ENCODE measurements at regions not wholly inside any gene's neighbourhood (a gene's known extent, or its start where the extent isn't known, plus 50 kb on each side); places are given as distances from the start of the nearest gene placed in this dataset.
"Not testable (repeated sequence)": the region's sequence is repeated elsewhere in the genome, so short reads cannot be mapped to it uniquely, and the experiment has no call there.

DNA sequence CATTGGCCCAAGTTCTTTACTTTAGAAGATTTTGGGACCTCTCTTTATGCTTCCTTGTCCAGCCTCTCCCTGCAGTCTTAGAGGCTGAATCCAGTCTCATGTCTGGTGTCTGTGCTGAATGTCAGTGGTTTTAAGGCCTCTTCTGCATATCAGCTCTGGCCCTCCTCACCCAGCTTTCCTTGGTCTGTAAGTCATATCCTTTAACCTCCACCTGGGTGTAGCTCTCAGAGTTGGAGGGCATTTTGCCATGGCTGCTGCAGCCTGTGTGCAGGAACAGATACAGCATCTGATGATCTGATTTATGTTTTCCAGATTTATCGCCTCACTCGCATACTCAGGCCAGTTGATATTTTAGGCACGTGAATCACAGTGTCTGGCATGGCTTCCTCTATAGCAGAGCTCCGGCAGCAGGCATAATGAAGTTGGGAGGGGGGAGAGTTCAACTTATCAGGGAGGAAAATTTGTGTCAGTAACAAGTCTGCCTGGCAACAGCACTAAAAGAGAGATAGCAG lies 335.0 kb downstream of the PCNX1 start:
- no peak for DNase-seq

- DNase-seq: no peak
Observed at GRCh38 chr14:71243697-71244096, 336.4 kb downstream of the PCNX1 start.

DNA sequence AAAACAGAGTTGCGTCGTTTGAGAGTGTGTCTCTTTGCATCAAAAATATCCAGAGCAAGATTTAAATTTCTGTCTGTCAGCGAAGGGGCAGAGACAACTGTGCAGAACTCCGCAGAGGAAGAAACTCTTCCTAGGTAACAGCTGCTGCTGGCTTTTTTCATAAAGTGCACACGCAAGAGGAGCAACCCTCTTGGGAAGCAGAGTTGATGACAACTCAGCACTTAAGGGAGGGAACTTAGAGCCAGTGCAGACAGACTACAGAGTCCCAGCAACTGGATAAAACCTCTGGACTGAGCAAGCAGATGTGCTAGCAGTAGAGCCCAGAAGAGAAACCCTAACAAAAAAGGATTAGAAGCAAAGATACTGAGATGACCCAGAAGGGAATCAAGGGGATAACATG lies 337.1 kb downstream of the PCNX1 start:
- DNase-seq: no peak

GRCh38 chr14:71245659-71246361 lies 338.6 kb downstream of the PCNX1 start:
- no peak for DNase-seq

DNA sequence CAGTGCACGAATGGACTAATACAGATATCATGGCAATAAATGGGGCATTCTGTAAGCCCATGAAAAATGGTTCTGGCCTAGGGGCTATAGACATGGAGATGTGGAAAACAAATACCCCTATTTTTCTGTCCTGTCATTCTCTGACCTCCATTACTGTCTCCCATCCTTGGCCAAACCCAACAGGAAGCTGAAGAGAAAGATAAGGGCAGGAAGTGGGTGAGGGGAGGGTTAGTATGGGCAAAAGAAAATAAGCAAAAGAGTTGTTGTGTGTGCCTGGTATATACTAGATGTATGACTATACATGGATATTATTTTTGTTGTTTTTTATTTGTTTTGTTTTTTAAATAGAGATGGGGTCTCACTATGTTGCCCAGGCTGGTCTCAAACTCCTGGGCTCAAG lies 339.3 kb downstream of the PCNX1 start:
- no peak for DNase-seq

DNA sequence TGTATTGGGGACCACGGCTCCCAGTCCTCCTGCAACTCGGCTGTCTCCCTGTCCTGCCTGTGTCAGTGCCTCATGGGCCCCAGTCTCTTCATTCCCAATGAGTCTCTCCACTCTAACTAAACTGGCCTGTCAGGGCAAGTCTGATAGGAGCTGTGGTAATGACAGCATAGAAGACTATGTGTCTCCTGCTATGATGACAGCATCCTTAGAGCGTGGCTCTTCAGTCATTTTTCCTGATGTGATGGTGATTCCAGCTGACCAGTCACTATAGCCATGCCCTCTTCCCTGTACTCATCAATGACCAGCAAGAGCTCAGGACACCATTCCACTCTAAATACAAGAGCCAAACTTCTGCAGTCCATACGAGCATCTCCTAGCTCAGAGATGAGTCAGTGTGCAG lies 339.8 kb downstream of the PCNX1 start:
- DNase-seq: no peak

GRCh38 chr14:71248194-71248593 lies 340.9 kb downstream of the PCNX1 start:
- no peak for DNase-seq

DNA sequence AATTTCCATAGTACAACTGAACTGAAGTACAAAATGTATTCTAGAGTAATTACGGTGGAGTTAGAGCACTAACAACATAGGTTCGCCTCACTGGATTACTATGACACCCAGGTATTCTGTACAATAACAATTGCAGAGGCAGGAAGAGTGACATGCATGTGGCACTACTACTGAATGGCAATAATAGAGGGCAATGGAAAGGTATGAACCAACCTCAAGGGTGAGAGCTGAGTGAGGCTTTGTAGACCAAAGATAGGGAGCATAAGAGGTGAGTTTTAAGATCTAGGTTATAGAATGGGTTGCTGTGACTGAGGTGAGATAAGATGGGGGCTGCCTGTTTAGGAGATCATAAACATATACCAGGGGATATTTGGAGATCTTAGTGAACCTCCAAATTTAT lies 343.1 kb downstream of the PCNX1 start:
- DNase-seq: no peak

- no peak for DNase-seq
Observed at GRCh38 chr14:71250791-71251190, 343.5 kb downstream of the PCNX1 start.

DNA sequence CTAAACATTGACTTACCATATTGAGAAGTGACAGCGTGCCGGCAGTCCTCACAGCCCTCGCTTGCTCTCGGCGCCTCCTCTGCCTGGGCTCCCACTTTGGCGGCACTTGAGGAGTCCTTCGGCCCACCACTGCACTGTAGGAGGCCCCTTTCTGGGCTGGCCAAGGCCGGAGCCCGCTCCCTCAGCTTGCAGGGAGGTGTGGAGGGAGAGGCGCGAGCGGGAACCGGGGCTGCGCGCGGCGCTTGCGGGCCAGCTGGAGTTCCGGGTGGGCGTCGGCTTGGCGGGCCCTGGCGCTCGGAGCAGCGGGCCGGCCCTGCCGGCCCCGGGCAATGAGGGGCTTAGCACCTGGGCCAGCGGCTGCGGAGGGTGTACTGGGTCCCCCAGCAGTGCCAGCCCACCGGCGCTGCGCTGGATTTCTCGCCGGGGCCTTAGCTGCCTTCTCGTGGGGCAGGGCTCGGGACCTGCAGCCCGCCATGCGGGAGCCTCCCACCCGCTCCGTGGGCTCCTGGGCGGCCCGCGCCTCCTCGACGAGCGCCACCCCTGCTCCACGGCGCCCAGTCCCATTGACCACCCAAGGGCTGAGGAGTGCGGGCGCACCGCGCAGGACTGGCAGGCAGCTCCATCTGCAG lies 346.9 kb downstream of the PCNX1 start:
- DNase-seq: not testable (repeated sequence)

DNA sequence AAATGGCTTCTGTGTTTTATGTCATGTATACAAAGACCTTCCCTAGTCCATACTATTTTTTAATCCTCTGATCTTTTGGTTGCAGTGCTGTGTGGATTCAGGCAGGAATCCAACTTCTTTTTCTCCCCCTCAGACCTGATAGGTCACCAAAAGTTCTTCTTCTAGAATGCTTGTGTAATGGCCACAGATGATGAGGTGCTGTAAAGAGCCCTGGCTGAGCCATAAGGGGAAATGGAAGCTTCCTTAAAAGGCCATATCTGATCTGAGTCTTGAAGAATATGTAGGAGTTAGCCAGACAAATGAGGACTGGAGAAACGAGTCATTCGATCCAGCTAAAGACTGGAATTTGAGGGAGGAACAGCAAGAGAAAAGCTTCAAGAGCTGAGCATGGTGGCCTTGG lies 353.9 kb downstream of the PCNX1 start:
- no peak for DNase-seq

DNA sequence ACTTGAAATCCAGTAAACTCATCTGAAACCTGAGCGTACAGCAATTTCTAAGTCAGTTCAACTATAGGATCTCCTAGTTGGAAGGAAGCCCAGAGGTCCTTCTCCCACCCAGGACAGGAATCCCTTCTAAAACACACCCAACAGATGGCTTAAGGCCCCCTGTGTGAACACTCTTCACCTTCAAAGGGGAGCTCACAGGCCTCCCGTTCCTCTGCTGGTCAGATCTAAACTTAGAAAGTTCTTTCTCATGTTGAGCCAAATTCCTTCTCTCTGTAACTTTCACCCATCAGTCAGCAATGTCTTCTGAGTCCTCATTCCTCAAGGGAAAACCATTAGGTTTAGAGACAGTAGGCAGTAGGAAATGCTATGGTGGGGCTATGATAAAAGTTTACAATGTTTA lies 355.2 kb downstream of the PCNX1 start:
- DNase-seq: no peak

DNA sequence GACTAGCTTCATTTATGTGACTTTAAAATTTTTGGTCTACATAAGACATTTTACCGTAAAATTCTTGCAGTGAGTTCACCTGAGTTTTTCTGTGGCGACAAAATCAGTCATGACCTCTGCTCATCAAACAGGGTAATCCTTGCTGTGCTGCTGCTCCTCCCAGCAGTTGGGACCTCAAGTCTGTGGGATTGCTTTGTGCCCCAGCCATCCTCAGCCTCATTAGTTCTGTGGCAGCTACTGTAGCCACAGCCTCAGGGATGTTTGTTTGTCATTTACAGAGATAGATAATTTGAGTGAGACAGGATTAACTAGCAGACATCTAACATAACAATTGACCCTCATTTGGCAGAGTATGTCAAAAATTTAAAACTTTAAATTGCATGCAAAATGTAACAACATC lies 357.0 kb downstream of the PCNX1 start:
- DNase-seq: no peak

GRCh38 chr14:71267007-71267513 lies 359.8 kb downstream of the PCNX1 start:
- DNase-seq: no peak

DNA sequence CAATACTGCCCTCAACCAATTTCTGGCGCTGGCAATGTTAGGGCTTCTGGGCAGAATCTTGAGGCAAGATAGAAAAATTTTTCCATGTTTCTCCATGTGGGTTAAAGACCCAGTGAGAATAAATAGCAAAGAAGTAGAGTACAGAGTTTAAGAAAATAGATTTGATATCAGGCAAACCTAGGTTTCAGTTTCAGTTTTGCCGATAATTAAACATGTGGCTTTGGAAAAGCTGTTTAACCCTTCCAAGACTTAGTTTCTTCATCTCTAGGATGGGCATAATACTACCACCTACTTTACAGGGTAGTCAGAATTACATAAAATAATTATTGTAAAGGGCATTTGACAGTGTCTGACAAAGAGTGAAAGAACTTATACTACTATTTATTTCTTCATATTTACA lies 360.4 kb downstream of the PCNX1 start:
- DNase-seq: no peak

- DNase-seq: no peak
Observed at GRCh38 chr14:71270111-71270510, 362.9 kb downstream of the PCNX1 start.

DNA sequence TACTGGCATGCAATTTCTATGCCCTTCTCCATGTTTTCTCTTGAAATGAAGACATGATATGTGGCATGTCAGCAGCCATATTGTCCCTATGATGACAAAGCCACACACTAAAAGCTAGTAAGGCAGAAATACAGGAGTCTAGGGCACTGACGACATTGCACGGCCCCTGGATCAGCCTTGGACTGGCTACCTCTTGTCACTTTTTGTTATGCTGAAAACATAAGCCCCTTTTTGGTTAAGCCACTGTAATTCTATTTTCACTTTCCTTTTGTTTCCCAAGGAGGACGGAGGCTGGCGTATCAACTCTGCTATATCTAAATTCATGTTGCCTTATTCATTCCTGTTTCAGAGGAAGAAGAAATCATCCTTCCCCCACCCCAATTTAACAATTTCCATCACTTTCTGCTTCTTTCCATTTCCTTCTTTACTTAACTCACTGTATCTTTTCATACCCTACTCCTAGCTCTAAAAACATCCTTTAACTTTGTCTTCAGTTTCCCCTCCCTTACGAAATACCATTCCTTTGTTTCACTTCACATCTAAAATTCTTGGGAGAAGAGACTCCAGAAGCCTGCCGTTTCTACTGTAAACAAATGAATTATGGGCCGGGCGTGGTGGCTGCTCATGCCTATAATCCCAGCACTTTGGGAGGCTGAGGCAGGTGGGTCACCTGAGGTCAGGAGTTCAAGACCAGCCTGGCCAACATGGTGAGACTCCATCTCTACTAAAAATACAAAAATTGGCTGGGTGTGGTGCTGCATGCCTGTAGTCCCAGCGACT lies 364.1 kb downstream of the PCNX1 start:
- no peak for DNase-seq

DNA sequence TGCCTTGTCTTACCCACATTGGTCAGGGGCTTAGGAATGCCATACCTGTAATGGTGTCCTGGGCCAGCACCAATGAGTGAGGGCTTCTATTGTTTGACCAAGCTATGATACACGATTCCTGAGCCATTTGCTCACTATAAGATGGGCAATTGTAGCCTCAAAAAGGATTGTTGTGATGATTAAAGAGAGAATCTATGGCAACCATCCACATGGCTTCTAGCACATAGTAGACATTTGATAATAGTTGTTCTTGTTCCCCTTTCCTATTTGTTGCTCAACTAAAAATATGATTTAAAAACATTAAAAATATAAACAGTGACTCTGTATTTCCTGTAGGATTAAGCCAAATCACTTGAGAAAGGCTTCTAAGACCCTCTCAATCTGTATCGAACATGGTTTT lies 366.1 kb downstream of the PCNX1 start:
- no peak for DNase-seq

GRCh38 chr14:71284048-71284447 lies 376.8 kb downstream of the PCNX1 start:
- no peak for DNase-seq

- no peak for DNase-seq
Observed at GRCh38 chr14:71286126-71286525, 378.9 kb downstream of the PCNX1 start.

DNA sequence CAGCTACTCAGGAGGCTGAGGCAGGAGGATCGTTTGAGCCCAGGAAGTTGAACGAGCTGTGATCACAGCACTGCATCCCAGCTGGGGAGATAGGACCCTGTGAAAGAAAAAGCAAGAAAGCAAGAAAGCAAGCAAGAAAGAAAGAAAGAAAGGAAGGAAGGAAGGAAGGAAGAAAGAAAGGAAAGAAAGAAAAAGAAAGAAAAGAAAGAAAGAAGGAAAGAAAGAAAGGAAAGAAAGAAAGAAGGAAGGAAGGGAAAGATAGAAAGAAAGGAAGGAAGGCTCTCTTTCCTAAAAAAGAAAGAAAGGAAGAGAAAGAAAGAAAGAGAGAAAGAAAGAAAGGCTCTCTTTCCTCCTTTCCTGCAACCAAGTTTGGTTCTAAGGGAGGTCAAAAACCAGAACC lies 380.3 kb downstream of the PCNX1 start:
- no peak for DNase-seq

DNA sequence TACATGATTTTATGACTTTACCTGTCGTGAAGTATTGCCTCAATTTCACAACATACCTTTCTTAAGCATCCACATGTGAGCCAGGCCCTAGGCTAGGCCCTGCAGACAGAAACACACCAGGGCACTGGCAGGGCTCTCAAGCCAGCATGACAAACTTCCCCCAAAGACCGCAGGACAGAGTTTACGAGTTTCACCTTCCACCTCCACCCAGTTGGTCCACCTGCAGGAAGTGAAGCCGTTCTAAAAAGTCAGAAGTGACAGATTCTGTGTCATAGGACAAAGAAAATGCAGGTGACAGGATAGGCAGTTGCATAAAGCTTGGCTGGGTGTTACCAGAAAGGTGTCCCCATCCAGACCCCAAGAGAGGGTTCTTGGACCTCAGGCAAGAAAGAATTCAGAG lies 382.3 kb downstream of the PCNX1 start:
- DNase-seq: no peak

- no peak for DNase-seq
Observed at GRCh38 chr14:71290301-71290700, 383.0 kb downstream of the PCNX1 start.

GRCh38 chr14:71290960-71291466 lies 383.8 kb downstream of the PCNX1 start:
- DNase-seq: no peak

Data from NCI-H1694 treated with DMSO at 0.1 percent for 48 hours (cell line).